Posterior vena cava (tissue), 2 donors: ENCODE measurements at regions not wholly inside any gene's neighbourhood (a gene's known extent, or its start where the extent isn't known, plus 50 kb on each side); places are given as distances from the start of the nearest gene placed in this dataset.

Experiments used
- DNase-seq: peaks from one replicate; pipeline ENCODE4 v3.0.0-alpha.2; 2020; ENCODE audit warnings: low spot score
- intact Hi-C, 2 donors: fragments of 100-400 bp; cut with DNase I; formaldehyde crosslinking; loops; one replicate each; pipeline versions ENCODE4 v1.14.1 to v1.14.2; 2022 to 2023
- donor health status: DM: yes; HTN: yes; CAD: no.
- donor health status: DM: yes; HTN: yes; CAD: no.

DNA sequence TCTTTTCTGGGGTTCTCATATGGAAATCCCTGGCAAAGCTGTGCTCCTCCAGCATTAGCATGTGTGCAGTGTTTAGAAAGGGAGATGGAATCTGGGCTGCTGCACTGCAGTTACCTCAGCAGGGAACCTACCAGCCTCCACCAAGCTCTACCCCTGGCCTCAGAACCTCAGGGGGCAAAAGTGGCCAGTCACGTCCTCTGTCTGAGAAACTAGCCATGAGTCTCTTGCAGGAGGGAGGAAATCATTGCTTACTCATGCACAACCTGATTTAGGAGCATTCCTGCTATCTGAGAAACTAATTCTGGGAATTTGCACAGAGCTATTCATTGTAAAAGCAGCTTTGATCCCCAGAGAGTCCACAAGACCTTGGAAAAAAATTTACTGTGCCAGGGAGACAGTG is 80.6 kb upstream of the IPO9 start:
- intact Hi-C loops: no loop called here
- no peak for DNase-seq

DNA sequence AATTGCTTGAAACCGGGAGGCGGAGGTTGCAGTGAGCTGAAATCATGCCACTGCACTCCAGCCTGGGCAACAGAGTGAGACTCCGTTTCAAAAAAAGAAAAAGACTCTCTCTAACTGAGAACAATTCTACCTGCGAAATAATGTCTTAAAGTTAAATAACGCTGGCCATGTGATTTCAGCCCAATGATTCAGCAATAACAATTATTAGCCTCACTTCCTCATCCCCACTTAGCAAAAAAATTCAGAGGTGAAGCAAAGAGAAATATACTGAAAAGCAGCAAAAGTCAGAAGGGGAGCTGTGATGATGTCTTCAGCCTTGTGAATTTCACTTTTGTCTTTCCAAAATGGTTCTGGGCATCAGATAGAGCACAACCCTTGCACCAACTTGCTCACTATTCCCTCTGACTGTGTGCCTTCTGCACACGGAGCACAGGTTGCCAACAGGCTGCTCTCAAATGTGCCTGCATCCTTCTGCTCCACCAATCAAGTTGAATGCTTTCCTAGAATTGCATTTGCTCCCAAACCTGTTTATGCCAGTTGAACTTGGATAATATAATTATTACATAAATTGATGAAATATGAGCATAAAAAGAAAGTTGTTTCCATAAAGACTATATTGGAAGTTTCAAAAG is 79.8 kb upstream of the IPO9 start:
- DNase-seq: no peak
- intact Hi-C loops: no loop called here

DNA sequence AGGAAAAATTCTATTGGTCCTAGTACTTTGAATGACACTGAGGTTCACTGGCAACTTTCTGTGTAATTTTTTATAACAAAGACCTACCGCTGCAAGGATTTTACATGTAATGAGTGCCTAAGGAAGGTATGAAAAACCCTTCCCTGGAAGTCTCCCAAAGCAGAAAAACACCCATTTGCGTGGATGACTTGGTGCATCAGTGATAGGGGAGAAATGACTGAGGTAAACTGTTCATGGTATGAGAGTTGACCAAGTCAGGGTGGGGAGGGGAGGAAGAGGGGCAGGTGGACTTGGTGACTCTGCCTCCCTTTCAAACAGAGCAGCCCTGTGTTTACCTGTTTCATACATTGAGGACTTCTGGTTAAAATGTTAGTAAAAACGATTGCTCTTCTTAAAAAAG is 78.8 kb upstream of the IPO9 start:
- no peak for DNase-seq
- intact Hi-C loops: loop anchor here in 1 of 2 donors (2.0 kb wide), 1 partner anchor 31 kb away; no protein-coding TSS in a partner anchor

DNA sequence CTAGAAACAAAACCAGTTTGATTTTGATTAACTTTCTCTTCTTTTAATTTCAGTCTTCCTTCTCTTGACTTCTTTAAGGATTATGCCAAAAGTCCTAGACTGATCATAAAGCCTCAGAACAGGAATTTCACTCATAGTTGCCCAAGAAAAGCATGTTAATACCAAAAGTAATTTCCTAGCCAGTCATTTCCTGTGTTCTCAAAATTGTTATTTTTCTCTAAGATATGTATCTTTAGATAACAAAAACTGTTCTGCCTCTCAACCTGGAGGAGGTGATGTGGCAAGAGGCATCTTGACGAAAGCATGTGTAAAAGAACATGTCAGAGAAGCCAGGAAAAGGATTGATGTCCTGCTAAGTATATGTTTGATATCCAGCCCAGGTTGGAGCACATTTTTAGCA is 78.0 kb upstream of the IPO9 start:
- intact Hi-C loops: loop anchor here in 1 of 2 donors (2.0 kb wide), 1 partner anchor 32 kb away; no protein-coding TSS in a partner anchor
- DNase-seq: no peak

GRCh38 chr1:201751872-201752271 is 77.1 kb upstream of the IPO9 start:
- no peak for DNase-seq
- intact Hi-C loops: loop anchor here in 1 of 2 donors (2.0 kb wide), 1 partner anchor 33 kb away; no protein-coding TSS in a partner anchor

DNA sequence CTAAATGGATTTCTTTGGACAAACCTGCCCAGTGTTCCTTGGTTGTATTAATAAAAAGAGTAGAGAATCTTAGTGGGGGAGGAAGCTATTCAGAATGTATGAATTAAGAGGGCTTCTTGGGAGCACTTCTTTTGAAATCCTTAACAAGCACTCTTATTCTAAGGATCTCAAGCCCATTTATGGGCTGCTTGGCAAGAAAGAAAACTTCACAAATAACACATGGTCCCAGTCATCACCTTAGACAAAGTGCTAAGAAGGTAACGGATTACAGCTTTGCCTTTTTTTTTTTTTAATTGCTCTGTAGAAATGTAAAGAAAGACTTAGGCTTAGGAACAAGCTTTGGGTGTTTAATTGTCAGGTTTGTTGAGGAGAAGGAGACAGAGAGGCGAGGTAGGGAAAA is 76.6 kb upstream of the IPO9 start:
- intact Hi-C loops: no loop called here
- no peak for DNase-seq

DNA sequence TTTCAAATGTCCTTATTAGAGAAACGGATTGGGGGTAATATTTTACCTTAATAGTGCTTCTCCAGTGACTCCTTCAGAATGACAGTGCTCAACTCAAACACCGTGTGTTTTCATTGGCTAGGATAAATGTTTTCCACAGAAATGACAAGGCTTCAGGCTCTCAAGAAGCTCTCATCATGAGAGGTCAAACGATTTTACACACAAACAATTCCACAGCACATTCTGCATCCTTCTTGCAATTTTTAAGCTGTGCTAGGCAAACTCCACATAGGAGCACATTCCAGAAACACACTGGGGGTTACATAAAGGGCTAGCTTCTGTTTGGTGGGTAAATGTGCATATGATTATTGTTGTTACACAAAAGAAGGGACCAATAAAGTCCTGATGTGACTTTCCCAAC is 75.5 kb upstream of the IPO9 start:
- no peak for DNase-seq
- intact Hi-C loops: no loop called here

DNA sequence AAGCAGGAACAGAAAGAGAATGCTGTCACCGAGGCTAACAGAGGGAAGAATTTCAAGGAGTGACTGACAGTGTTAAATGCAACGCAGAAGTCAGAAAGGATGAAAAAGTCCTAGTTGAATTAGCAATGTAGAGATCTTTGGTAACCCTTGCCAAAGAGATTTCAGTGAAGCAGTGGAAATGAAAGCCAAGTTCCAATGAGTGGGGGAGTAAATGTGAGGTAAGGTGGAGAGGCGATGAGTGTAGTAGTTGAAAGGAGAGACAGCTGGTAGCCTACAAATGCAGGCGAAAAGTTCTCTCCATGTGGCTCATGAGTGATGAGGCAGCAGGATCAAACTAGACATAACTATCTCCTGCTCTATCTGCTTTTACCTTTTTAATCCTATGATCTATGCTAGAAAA is 74.6 kb upstream of the IPO9 start:
- intact Hi-C loops: no loop called here
- DNase-seq: no peak

- no peak for DNase-seq
- intact Hi-C loops: no loop called here
Observed at GRCh38 chr1:201755200-201755599, 73.8 kb upstream of the IPO9 start.

DNA sequence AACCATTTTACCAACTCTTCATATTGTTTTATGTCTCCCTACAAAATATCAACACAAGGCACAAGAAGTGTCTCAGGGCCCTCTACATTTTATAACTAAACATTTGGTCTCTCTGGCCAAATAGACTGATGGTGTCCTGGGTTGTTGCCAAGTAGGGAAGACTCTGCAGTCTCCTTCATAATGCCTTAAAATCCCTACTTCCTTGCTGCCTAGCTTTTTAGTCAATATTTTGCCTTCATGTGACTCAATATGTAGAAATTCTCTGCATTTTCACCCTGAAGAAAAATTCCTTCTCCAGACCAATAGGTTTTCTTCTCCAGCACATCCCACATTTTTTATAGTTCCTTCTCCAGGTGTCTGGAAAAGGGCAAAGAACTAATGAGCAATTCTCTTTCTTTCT is 72.6 kb upstream of the IPO9 start:
- no peak for DNase-seq
- intact Hi-C loops: no loop called here

DNA sequence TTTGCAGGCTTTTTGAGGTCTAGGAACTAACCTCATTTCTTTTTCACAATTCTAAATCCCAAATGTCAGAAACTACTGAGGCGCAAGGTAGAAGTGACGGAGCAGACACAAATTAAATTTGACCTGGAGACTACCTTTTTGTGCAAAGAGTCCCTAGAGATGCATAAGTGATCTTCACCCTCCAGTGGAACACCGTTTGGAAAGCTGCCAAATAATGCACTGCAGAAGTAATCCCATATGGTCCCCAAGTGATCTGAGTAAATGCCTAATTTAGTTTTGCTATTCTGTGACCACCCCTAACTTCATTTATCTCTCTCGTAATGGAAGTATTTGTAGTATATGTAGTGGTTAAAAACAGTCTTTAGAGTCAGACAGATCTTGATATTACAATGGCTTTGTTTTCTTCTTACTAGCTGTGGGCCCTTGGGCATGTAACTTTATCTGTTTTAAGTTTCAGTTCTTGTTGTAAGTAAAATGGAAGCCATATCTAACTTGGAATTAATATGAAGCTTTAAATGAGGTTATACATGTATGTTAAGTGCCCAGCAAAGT is 70.4 kb upstream of the IPO9 start:
- no peak for DNase-seq
- intact Hi-C loops: no loop called here

- intact Hi-C loops: no loop called here
- no peak for DNase-seq
Observed at GRCh38 chr1:201759194-201759815, 69.7 kb upstream of the IPO9 start.

- DNase-seq: no peak
- intact Hi-C loops: no loop called here
Observed at GRCh38 chr1:201760516-201760915, 68.4 kb upstream of the IPO9 start.

- intact Hi-C loops: no loop called here
- no peak for DNase-seq
Observed at GRCh38 chr1:201761178-201761577, 67.8 kb upstream of the IPO9 start.

- DNase-seq: no peak
- intact Hi-C loops: no loop called here
Observed at GRCh38 chr1:201761871-201762270, 67.1 kb upstream of the IPO9 start.

DNA sequence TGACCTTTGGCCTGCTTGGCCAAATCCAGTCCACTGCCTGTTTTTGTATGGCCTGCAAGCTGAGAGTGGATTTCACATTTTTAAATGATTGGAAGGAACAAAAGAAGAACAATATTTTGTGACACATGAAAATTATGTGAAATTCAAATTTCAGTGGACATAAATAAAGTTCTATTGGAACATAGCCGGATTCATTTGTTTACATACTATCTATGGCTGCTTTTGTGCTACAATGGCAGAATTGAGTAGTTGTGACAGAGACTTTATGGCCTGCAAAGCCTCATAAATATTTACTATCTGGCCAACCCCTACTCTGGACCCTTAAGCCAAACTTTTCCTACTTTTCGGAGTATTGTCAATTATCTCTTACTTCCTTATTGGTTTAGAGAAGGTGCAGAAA is 66.6 kb upstream of the IPO9 start:
- DNase-seq: no peak
- intact Hi-C loops: no loop called here

DNA sequence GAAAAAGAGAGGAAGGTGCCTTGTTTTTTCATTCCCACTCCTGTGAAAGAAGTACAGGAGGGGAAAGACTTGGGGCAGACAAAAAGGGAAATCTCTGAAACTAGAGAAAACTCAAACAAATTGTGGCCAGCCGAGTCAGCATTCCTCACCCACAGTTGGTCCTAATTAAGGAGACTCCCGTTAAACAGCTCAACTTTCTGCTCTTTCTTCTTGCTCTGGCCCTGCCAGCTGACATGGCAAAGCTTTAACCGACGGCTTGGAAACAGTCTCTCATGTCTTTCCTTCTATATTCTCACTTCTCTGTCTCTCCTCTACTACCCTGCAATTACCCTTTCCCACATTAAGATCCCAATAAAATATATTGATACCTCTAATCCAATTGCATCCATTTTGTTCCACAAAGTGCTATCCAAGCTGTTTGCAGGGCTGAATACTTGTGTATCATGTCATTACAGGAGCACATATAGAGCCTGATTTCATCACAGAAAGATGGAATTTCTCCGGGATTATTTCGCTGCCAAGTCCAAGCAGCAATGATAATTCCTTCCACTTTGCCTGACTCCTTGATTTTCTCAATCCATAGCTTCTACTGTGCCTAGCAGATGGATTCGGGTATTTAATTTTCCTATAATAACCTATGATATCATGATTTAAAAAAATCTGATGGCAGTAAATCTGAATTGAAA is 65.4 kb upstream of the IPO9 start:
- intact Hi-C loops: no loop called here
- DNase-seq: no peak

- no peak for DNase-seq
- intact Hi-C loops: no loop called here
Observed at GRCh38 chr1:201764166-201764565, 64.8 kb upstream of the IPO9 start.

DNA sequence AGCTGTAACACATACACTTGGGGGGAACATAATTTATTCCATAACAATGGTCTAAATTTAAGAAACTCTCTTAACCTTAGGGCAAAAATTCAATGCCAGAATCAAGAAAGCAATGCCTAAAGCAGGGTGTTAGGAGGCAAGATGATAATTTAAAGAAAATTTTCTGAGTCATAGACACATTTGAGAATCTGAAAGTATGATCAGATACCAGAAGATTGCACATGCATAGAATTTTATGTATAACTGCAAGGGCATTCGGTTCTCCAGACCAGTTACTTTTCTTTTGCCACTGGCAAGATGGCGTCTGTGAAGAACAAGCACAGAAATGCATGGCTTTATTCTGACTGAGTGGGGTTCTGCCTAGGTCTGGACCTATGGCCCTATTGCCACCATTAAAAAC is 64.4 kb upstream of the IPO9 start:
- intact Hi-C loops: no loop called here
- DNase-seq: no peak

GRCh38 chr1:201766131-201766866 is 62.7 kb upstream of the IPO9 start:
- DNase-seq: no peak
- intact Hi-C loops: loop anchor here in 1 of 2 donors (2.0 kb wide), 1 partner anchor 23 kb away; no protein-coding TSS in a partner anchor
